Stimulated activated CD4-positive, alpha-beta T cell treated with anti-CD3 and anti-CD28 coated beads, TNF-alpha, amount 100 ng/mL, for 1 hour (primary cell): ENCODE measurements at regions not wholly inside any gene's neighbourhood (a gene's known extent, or its start where the extent isn't known, plus 50 kb on each side); places are given as distances from the start of the nearest gene placed in this dataset.
A peak's percentile ranks its signal among the peaks of the same experiment; 100 is the strongest.

Experiments used
- DNase-seq, 3 donors: peaks; one replicate each; pipeline ENCODE4 v3.0.0-alpha.2; 2020; ENCODE audit warnings: low read depth in 3 of 3, low spot score in 1 of 3

GRCh38 chr5:159385536-159385935, 55.2 kb upstream of the IL12B start:
- no peak for DNase-seq

- no peak for DNase-seq
Observed at GRCh38 chr5:159386028-159386711, 55.9 kb upstream of the IL12B start.

GRCh38 chr5:159392871-159393270, 62.6 kb upstream of the IL12B start:
- DNase-seq, result no peak

- DNase-seq, result no peak
Observed at GRCh38 chr5:159393854-159394274, 63.6 kb upstream of the IL12B start.

GRCh38 chr5:159395202-159395601, 64.9 kb upstream of the IL12B start:
- DNase-seq, result no peak

- DNase-seq, result no peak
Observed at GRCh38 chr5:159398936-159399335, 68.6 kb upstream of the IL12B start.

GRCh38 chr5:159400476-159400875, 70.2 kb upstream of the IL12B start:
- DNase-seq, result no peak

GRCh38 chr5:159402311-159402710, 72.0 kb upstream of the IL12B start:
- DNase-seq, result no peak

GRCh38 chr5:159402856-159403255, 72.6 kb upstream of the IL12B start:
- DNase-seq, result no peak

- no peak for DNase-seq
Observed at GRCh38 chr5:159403906-159404681, 73.8 kb upstream of the IL12B start.

GRCh38 chr5:159405611-159406031, 75.3 kb upstream of the IL12B start:
- DNase-seq, result no peak

- no peak for DNase-seq
Observed at GRCh38 chr5:159406571-159406970, 76.3 kb upstream of the IL12B start.

- DNase-seq, result no peak
Observed at GRCh38 chr5:159409801-159410200, 79.5 kb upstream of the IL12B start.

- DNase-seq, result no peak
Observed at GRCh38 chr5:159410480-159410879, 80.2 kb upstream of the IL12B start.

- no peak for DNase-seq
Observed at GRCh38 chr5:159411115-159411514, 80.8 kb upstream of the IL12B start.

GRCh38 chr5:159412284-159413046, 82.2 kb upstream of the IL12B start:
- DNase-seq, result peak; percentile 7 to 33 (median 32)

- no peak for DNase-seq
Observed at GRCh38 chr5:159414021-159414420, 83.7 kb upstream of the IL12B start.

- DNase-seq, result no peak
Observed at GRCh38 chr5:159415301-159415937, 85.1 kb upstream of the IL12B start.

- no peak for DNase-seq
Observed at GRCh38 chr5:159416438-159416837, 86.2 kb upstream of the IL12B start.

GRCh38 chr5:159417170-159417569, 86.9 kb upstream of the IL12B start:
- DNase-seq, result no peak

GRCh38 chr5:159419576-159419975, 89.3 kb upstream of the IL12B start:
- no peak for DNase-seq
